AML-193 (cell line): ENCODE measurements at regions not wholly inside any gene's neighbourhood (a gene's known extent, or its start where the extent isn't known, plus 50 kb on each side); places are given as distances from the start of the nearest gene placed in this dataset.
"Not testable (repeated sequence)": the region's sequence is repeated elsewhere in the genome, so short reads cannot be mapped to it uniquely, and the experiment has no call there.

Experiments used
- DNase-seq, 2 experiments: peaks; one replicate each; lab custom pipeline; 2025; lab: John Stamatoyannopoulos, UW

DNA sequence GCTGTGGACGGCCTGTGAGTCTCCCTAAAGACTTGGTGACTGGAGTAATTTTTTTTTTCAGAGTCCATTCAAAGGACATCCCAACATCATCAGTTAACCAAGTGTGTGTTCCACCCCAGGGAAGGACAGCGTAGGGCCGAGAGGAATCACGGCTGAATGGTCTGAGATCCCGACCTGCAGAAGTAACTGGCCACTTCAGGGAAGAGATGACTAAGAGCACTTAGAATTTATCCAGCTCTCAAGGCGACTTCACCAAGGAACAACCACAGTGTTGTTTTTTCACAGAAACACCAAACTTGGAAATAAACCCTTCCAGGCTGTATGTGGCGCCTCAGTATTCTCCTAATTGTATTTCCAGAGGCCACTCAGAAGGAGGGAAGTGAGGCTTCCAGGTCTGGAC lies 231.6 kb downstream of the FNDC1 start:
- DNase-seq = no peak

DNA sequence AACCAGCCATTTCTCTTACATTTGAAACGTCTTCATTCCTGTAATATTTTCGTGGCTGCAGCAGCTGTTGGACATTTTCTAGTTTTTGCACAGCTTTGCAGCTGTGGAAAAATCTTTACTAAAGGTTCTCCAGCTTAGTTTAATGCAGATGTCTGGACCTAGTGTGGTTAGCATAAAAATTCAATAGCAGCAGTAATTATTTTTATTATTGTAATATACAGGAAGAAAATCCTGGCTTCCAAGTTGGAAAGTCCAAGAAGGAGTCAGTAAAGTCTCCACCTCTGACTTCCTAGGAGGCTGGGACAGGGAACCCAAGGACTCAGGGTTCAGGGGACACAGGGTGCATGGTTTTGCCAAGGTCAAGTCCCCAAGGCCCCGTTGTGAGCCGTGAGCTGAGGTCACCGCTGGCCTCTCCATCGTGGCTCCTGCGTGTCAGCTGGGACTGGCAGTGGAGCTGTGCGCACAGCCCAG lies 230.6 kb downstream of the FNDC1 start:
- DNase-seq = no peak

DNA sequence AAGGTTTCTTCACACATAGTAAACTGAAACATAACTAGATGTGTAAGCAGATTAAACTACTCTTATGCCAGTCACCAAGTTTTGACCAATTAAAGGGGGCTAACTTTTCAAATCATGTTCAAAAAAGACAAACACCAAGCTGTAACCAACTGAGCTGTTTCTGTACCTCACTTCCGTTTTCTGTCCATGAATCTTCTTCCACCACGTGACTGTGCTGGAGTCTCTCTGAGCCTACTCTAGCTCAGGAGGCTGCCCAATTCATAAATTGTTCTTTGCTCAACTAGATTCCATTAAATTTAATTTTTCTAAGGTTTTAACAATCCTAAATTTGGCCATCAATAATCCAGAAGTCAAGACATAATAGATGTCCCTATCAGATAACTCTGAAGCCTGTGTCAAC lies 229.4 kb downstream of the FNDC1 start:
- no peak for DNase-seq

DNA sequence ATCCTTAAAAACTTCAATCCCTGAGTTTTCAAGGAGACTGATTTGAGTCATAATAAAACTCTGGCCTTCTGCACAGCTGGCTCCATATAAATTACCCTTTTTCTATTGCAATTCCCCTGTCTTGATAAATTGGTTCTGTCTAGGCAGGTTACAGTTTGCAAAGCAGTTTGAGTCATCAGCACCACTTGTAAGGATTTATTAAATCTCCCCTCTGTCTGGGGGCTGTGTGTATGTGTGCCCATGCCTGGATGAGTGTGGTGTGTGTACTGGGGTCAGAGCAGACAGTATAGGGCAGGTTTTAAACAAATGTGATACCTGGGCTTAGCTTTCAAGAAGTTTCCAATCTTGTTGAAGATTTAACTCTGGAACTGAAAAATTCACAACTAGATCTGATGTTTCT lies 228.6 kb downstream of the FNDC1 start:
- no peak for DNase-seq

DNA sequence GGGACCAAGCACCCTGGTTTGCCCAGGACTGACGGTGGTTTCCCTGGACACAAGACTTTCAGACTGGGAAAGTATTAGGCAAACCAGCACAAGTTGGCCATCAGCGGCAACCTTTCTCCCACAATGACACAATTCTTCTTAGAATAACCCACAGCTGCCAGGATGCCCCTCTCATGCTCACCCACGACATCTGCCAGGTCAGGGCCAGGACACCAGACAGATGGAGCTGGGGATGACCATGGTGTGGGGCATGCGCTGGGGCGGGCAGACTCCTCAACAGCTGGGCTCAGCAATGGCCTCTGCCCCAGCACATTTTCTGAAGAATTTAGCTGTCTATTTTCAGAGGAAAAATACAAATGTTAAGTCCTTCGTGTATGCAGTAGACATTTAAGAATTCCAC lies 226.4 kb downstream of the FNDC1 start:
- DNase-seq = no peak

DNA sequence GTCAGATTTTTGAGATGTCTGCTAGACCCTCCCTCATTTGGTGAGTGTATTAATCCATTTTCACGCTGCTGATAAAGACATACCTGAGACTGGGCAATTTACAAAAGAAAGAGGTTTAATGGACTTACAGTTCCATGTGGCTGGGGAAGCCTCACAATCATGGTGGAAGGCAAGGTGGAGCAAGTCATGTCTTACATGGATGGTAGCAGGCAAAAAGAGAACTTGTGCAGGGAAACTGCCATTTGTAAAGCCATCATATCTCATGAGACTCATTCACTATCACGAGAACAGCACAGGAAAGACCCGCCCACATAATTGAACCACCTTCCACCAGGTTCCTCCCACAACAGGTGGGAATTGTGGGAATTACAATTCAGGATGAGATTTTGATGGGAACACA lies 223.5 kb downstream of the FNDC1 start:
- not testable (repeated sequence) for DNase-seq

DNA sequence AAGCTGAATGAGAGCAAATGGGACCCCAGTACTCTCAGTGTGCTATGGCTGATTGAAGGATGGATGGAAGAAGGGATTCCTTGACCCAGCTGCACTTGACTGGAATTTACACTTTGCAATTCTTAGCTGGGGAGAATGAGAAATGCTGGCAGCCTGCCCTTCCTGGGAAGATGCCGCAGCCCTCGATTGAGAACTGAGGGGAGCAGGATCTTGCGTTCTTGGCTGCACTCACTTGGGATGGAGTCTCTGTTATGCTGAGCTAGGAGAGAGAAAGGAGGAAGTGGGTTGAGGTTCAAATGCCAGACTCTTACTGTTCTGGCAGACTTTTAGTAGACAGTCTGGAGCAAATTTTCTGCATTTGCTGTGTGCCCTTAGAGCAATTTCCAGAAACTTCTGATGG lies 221.2 kb downstream of the FNDC1 start:
- DNase-seq = no peak

DNA sequence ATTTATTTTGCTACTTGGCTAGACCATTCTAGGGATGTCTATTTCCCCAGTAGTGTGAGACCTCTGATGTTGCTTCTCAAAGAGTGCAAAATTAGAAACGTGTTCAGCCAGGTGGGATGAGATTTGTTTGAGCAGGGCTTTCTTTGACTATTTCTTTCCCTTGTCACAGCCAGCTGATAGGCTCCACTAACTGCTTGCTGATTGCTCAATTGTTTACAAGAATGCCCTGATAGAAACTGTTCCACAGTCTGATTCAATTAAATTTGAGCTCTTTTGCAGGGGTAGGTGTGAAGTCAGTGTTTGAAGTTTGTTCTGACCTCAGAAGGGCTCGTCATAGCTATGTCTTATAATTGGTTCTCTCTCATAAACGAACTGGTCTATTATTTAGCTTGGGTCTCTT lies 220.5 kb downstream of the FNDC1 start:
- DNase-seq = no peak

DNA sequence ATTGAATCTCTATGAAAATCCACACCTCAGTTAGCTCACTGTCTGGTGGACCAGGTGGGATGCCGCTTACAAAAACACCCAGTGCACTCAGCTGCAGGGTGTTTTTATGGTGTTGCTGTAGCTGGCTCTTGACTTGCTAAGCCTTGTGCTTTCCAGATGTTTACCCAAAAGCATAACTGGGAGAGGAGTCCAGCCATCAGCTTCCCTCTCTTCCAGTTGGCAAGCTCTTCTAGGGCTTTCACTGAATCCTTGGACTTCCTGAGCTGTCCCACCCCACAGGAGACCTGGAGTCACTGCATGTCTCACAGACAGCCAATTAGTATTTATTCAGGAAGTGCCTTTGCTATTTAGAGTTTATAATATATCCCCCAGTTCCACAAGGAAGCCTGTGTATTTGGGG lies 210.9 kb downstream of the FNDC1 start:
- no peak for DNase-seq

DNA sequence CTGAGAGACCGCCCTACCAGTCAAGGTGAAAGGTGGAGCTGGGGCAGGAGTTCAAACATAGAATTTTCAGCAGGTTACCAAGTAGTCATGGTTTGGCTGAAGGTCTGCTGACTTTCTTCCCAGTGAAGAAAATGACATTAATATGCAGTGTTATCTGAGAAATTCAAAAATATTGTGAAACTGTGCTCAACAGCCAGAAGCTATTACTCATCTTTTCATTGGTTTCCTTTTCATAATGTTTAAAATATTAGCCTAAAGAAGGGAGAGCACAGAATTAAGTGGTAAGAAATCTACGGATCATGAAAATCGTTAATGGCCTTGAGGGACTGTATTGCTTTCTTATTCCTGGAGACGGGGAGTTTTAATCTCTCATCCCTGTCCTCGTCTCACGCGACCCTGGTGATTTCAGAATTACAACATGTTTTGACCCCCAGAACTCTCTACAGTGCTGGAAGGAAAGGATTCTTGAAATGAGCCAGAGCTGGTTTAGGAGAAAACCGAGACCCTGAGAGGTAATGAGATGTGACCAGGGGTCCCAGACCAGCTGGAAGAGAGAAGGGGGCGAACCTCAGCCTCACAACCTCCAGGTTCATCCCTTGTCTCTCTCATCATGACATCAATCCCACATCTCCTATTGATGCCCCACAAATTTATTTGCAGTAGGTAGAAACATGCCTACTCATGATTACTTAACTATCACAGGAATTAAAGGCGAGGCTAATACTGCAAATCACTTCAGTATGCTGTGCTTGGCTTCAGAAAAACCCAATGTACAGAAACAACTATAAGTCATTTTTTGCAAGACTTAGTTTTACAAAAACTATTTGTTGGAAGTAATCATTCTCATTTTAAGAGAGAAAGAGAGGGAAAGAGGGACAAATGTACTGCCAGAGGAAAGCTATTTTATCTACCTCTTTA lies 209.5 kb downstream of the FNDC1 start:
- no peak for DNase-seq

DNA sequence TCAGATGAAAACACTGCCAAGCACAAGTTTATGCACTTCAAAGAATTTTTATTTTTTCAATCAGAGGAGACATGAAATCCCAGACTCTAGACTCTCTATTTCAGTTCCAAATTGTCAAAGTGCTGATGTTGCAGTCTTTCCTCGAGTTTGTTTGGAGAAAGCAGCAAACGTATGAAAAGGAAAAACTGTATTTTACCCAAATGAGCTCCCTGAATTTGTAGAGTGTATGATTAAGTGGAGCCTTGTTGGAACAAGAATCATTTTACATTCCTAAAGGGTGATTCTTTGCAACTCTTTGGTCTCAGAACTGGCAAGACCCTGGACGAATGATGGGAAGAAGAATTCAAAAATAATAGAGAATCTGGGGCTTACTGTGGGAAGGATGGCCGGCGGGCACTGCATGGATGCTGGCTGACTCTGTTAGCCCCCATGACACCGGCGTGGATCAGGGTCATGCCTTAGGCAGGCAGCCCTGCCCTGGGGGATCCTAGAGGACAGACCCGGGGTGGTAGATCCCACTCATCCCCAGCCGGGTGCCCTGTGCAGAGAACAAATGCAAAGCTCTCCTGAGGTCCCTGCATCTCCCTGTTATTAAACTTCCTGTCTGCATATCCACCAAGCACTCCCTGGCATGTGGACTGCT lies 207.4 kb downstream of the FNDC1 start:
- DNase-seq = no peak

DNA sequence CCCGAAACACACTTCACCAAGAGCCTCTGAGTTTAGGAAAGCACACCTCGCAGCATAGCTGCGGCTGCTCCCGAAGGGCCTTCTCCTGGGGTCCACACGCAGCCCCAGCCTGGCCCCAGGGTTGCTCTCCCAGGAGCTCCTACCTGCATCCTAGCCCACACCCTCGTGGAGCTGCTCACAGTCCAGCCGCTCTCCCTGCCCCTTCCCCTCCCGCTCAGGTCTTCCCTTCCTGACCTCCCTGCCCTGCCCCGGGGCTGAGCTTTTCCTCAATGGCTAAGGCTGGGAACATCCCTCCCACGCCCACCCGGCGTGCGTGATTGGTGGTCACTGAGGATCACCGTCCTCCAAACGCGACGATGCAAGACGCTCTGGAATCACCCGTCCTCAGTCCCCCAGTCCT lies 205.8 kb downstream of the FNDC1 start:
- no peak for DNase-seq

DNA sequence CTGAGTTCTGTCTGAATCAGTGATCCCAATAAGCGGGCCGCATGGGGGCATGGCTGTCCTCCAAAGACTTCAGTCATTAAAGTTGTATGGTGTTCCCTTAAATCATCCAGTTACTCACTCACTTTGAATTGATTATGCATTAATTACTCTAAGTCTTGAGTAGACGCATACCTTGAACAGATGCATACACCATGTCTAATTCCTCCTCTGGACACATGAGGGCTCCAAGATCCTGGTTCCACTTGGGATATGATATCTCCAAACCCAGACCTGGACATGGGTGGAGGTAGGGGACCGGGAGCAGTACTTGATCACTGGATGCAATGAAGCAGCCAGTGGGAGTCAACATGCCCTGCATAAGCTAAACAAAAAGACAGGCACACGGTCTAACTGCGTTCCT lies 204.5 kb downstream of the FNDC1 start:
- DNase-seq = no peak

DNA sequence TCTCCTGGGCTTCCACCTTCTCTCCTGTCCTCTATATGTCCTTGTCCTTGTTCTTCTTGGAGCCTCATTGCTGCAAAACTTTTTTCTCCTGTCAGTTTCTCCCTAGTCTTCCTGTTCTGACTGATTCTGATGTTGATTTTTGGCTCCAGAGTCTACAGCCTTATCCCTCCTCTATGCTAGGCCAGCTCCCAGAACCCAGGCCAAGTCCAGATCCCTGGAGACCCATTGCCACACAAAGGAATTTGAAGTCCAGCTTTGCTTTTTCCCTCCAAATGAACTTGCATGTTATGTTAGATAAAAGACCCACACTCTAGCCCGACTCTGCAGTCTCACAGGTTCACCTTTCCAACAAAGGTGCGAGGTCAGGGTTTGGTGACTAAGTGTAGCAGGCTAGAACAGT lies 203.1 kb downstream of the FNDC1 start:
- DNase-seq = no peak

DNA sequence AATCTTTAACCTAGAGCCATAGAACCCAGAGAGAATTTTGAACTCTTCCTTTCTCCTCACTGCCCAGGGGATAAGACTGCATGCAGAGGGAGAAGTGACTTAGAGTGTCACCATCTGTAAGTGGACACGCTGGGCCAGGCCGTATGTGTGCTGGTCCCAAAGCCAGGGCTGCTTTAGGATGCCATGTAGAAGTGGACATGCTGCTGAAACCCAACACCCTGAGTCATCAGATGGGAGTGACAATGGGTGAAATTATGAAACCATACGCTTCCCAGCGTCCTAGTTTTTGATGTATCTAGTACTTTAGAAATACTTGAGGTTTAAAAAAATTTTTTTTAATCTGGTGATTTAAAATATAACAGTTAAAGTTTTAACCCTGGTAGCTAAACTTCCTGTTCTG lies 191.1 kb downstream of the FNDC1 start:
- no peak for DNase-seq

DNA sequence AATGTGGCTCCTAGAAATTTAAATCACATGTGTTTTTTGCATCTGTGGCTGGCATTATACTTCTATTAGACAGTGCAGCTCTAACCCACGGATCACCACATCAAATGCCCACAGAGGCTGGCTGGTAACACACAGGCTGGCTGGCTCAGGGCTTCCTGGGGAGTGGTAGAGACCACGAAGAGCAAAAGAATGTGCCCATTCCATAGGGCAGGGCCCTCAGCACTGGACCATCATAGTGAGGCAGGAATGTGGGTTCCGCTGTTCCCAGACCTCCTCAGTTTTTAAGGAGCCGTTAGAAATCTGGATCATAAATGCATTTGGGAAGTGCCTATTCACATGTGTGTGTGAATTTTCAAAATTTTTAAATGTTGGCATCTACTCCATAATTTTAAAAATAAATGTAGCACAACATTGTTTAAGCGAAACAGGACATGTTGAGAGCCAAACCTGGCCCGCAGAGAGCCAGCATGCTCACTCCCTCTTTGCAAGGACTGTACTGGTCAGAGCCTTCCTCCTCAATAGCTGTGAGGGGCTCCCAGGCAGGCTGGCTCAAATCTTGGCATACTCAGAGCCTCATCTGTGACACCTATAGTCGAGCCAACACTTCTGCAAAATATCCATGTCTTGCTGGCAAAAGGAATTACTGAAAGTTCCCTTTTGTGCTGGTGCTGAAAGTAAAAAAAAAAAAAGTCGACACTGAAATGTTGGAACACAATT lies 190.5 kb downstream of the FNDC1 start:
- DNase-seq = no peak

DNA sequence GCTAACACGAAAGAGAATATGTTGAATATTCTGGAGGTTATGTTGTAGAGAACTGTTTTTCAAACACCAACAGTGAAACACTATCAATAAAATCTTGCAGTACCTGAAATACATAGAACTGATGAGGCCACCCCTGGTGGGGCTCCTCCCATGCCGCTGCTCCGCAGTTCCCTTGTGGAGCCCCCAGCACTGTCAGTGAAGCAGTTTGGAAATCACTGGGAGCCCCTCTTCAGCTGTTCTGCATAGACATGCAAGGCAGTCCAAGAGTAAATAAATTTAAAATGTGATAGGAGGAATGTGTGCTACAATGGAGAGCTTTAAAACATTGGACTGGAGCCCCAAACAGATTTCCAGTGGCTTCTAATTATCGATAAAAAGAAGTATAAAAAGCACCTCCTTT lies 189.4 kb downstream of the FNDC1 start:
- no peak for DNase-seq

DNA sequence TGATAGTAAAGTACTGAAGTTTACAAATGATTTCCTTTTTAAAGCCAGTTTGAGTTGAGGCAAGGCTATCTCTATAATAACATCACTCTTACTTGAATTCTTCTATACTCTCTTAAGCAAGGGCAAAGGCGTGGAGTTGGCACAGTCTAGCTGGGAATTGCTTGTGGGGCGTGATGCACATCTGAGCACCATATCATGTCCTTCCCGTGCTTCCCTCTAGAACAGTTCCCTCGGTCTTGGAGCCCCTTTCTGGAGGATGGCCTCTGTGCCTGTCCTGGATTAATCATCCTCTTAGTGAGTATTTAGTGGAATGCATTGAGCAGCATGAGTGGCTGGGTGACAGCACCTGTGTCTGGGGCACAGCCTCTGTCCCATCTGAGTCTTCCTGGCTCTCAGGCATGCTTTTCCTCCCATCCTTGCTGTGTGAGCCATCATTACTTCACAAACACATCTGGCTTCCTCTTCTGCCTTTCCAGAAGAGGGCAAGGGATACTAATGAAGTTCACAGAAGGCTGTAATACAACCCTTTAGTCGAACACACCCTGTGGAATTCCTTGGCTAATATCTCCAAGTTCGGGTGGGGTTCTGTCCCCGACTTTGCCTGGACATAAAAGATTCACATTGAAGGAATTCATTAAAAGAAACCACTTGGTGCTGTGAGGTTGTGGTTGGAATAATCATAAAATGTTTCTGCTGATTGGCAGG lies 188.2 kb downstream of the FNDC1 start:
- DNase-seq = no peak

DNA sequence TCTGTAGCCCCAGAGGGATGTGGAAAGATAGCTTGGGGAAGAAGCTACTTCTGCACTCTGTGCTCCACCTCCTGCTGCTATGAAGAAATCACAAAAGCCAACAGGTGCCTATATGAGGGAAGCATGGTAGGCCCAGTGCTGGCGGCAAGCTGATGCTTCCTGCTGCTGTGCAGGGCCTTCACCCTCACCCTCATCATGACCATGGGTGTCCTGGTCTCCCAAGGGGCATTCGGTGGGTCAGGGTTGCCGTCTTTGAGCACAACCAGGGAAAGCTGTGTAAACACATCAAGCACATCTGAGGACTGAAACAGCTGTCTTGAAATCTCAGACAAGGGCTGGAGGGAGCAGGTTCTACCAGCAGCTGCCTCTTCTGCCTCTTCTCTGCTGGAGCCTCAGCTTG lies 184.0 kb downstream of the FNDC1 start:
- no peak for DNase-seq

DNA sequence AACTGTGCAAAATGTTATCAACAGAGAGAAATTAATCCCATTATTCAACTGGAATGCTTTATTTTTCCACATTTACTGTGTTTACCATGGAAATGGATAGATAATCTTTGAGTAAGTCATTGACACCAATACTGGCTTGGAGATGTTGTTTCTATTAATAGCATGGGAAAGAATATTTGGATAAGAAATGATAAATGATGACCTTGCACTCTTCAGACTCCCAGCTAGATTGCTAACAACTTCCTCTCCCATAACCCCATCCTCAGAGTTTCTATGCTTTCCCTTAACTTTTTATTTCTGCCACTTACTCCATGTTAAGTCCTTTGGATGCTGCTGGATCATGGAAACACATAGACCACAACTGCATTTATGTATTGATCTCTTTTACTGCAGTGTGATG lies 182.5 kb downstream of the FNDC1 start:
- DNase-seq = no peak

DNA sequence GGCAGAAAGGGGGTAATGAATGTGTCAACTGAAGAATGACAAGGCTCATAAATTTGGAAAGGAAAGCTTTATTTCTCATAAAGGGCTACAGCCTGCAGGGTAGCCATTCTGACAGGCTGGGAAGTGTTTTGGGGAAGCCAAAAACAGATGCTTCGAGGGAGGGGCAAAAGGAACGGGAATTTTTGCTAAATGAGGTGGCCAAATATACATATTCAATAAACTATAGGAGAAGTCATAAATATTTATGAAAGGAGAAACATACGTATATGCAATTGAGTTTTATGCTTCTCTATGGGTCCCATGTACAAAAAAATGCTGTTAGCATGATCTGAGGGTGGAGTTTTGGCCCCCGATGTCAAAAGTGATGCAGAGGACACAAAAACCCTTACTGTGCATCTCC lies 180.7 kb downstream of the FNDC1 start:
- no peak for DNase-seq

DNA sequence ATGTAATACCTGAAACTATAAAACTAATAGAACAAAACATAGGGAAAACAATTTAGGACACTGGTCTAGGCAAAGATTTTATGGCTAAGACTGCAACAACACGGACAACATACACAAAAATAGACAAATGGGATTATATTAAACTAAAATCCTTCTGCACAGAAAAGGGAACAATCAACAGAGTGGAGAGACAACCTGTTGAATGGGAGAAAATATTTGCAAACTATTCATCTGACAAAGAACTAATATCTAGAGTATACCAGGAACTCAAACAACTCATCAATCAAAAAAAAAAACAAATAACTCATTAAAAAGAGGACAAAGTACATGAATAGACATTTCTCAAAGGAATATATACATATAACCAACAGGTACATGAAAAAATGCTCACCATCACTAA lies 174.5 kb downstream of the FNDC1 start:
- DNase-seq = no peak
